Stimulated activated CD8-positive, alpha-beta memory T cell treated with anti-CD3 and anti-CD28 coated beads, Interleukin-4, amount 100 ng/mL, for 4 hours (primary cell): ENCODE measurements at regions not wholly inside any gene's neighbourhood (a gene's known extent, or its start where the extent isn't known, plus 50 kb on each side); places are given as distances from the start of the nearest gene placed in this dataset.

Experiments
- DNase-seq, 2 donors: peaks; one replicate each; pipeline ENCODE4 v3.0.0-alpha.2; 2020; ENCODE audit warnings: low read depth in 2 of 2, low spot score in 1 of 2

GRCh38 chr3:182198345-182198744 lies 486.6 kb downstream of the SOX2 start:
- DNase-seq, result no peak

GRCh38 chr3:182201456-182202168 lies 489.9 kb downstream of the SOX2 start:
- DNase-seq, result no peak

- DNase-seq, result no peak
These were observed 500.9 kb downstream of the SOX2 start for GRCh38 chr3:182212479-182213076.

GRCh38 chr3:182214416-182214815 lies 502.7 kb downstream of the SOX2 start:
- no peak for DNase-seq

GRCh38 chr3:182215881-182216280 lies 504.2 kb downstream of the SOX2 start:
- DNase-seq, result no peak

GRCh38 chr3:182216311-182216970 lies 504.7 kb downstream of the SOX2 start:
- DNase-seq, result no peak

GRCh38 chr3:182220013-182220412 lies 508.3 kb downstream of the SOX2 start:
- no peak for DNase-seq

- DNase-seq, result no peak
These were observed 508.7 kb downstream of the SOX2 start for GRCh38 chr3:182220471-182220870.

- no peak for DNase-seq
These were observed 515.3 kb downstream of the SOX2 start for GRCh38 chr3:182226995-182227394.

- no peak for DNase-seq
These were observed 521.7 kb downstream of the SOX2 start for GRCh38 chr3:182233405-182233804.

- no peak for DNase-seq
These were observed 522.2 kb downstream of the SOX2 start for GRCh38 chr3:182233957-182234356.

- DNase-seq, result no peak
These were observed 523.2 kb downstream of the SOX2 start for GRCh38 chr3:182234881-182235280.

GRCh38 chr3:182235504-182235903 lies 523.8 kb downstream of the SOX2 start:
- no peak for DNase-seq

GRCh38 chr3:182238126-182238525 lies 526.4 kb downstream of the SOX2 start:
- no peak for DNase-seq

GRCh38 chr3:182239316-182239715 lies 527.6 kb downstream of the SOX2 start:
- no peak for DNase-seq

GRCh38 chr3:182240474-182240873 lies 528.7 kb downstream of the SOX2 start:
- no peak for DNase-seq

GRCh38 chr3:182241196-182241765 lies 529.6 kb downstream of the SOX2 start:
- DNase-seq, result no peak

GRCh38 chr3:182241766-182242488 lies 530.2 kb downstream of the SOX2 start:
- no peak for DNase-seq

GRCh38 chr3:182242489-182242942 lies 530.8 kb downstream of the SOX2 start:
- DNase-seq, result no peak

GRCh38 chr3:182243625-182244024 lies 531.9 kb downstream of the SOX2 start:
- no peak for DNase-seq

- DNase-seq, result no peak
These were observed 532.7 kb downstream of the SOX2 start for GRCh38 chr3:182244222-182244971.
